Liver (tissue), 3 donors: ENCODE measurements at regions not wholly inside any gene's neighbourhood (a gene's known extent, or its start where the extent isn't known, plus 50 kb on each side); places are given as distances from the start of the nearest gene placed in this dataset.

ENCODE experiments used
- ATF3 ChIP-seq: IDR thresholded peaks from 2 replicates; pipeline ENCODE4 v1.6.1; 2016; ENCODE audit warnings: antibody characterized with exemption
- CTCF ChIP-seq: fragments of 150-350 bp; IDR thresholded peaks from 2 replicates; pipeline ENCODE4 v1.5.1; 2017; ENCODE audit warnings: improper control_type of control experiment, low read depth, low read length; ENCODE audit not compliant: missing input control
- EGR1 ChIP-seq, 2 donors: IDR thresholded peaks; 2 replicates each; pipeline ENCODE4 v1.6.1; 2016 to 2018; ENCODE audit warnings: antibody characterized with exemption in 2 of 2, low read depth in 2 of 2
- GABPA ChIP-seq, 2 donors: IDR thresholded peaks in 1 of 2; conservative IDR thresholded peaks in 1 of 2; 2 replicates each; pipeline ENCODE4 v1.6.1; 2016; ENCODE audit warnings: antibody characterized with exemption in 2 of 2, mild to moderate bottlenecking in 1 of 2, moderate library complexity in 1 of 2
- HNF4A ChIP-seq, 2 donors: conservative IDR thresholded peaks; 2 replicates each; pipeline ENCODE4 v1.6.1; 2016; ENCODE audit warnings: antibody characterized with exemption in 2 of 2, mild to moderate bottlenecking in 2 of 2
- JUND ChIP-seq, 2 donors: IDR thresholded peaks; 2 replicates each; pipeline ENCODE4 v1.6.1; 2016; ENCODE audit warnings: antibody characterized with exemption in 2 of 2
- MAX ChIP-seq: IDR thresholded peaks from 2 replicates; pipeline ENCODE4 v1.6.1; 2016; ENCODE audit warnings: antibody characterized with exemption
- RAD21 ChIP-seq, 2 donors: IDR thresholded peaks; 2 replicates each; pipeline ENCODE4 v1.6.1; 2016; ENCODE audit warnings: antibody characterized with exemption in 2 of 2, mild to moderate bottlenecking in 2 of 2
- REST ChIP-seq: IDR thresholded peaks from 2 replicates; pipeline ENCODE4 v1.6.1; 2016; ENCODE audit warnings: antibody characterized with exemption, mild to moderate bottlenecking
- RXRA ChIP-seq, 2 donors: IDR thresholded peaks; 2 replicates each; pipeline ENCODE4 v1.6.1; 2017 to 2018; ENCODE audit warnings: antibody characterized with exemption in 2 of 2, mild to moderate bottlenecking in 1 of 2
- SP1 ChIP-seq: IDR thresholded peaks from 2 replicates; pipeline ENCODE4 v1.6.1; 2018; ENCODE audit warnings: antibody characterized with exemption, mild to moderate bottlenecking
- TAF1 ChIP-seq: conservative IDR thresholded peaks from 2 replicates; pipeline ENCODE4 v1.6.1; 2016; ENCODE audit warnings: antibody characterized with exemption, mild to moderate bottlenecking
- YY1 ChIP-seq: IDR thresholded peaks from 2 replicates; pipeline ENCODE4 v1.6.1; 2016; ENCODE audit warnings: antibody characterized with exemption, mild to moderate bottlenecking
- donor health status: healthy.
- donor health status: healthy.

GRCh38 chr6:126773112-126773805 lies 345.2 kb upstream of the RSPO3 start:
- TF ChIP-seq EGR1 (IDR thresholded peaks at IDR 0.05; ENCODE audit: low read depth in 2 of 2): no peak
- no peak for TF ChIP-seq RAD21 (IDR thresholded peaks at IDR 0.05)
- no peak for TF ChIP-seq YY1
- TF ChIP-seq ATF3: no peak
- TF ChIP-seq CTCF: no peak
- TF ChIP-seq REST: no peak
- TF ChIP-seq MAX: no peak
- TF ChIP-seq TAF1: no peak
- no peak for TF ChIP-seq RXRA (IDR thresholded peaks at IDR 0.05)
- TF ChIP-seq GABPA (IDR thresholded peaks at IDR 0.05 in 1 of 2, conservative IDR thresholded peaks at IDR 0.05 in 1 of 2): no peak
- no peak for TF ChIP-seq HNF4A (conservative IDR thresholded peaks at IDR 0.05)
- TF ChIP-seq SP1: no peak
- no peak for TF ChIP-seq JUND (IDR thresholded peaks at IDR 0.05)
